ENCODE measurements at regions not wholly inside any gene's neighbourhood (a gene's known extent, or its start where the extent isn't known, plus 50 kb on each side); places are given as distances from the start of the nearest gene placed in this dataset.

DNA sequence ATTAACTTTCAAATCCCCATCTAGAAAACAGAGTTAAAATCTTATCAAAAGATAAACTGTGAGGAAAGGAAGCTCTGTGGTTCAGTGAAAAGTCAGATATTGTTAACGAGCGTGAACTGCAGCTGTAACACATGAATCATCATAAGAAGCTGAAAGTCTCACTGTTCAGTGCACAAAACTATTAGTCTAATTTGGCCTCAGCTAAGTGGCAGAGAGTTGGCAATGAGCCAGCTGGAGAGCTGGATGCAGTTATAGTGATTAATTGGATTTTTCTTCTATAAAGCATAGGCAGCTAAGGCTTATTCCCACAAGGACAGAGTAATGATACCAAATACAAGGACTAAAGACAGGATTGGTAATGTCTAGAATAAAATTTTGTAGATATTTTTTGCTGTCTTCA, 101.1 kb upstream of the ABCB5 start:
- CTCF ChIA-PET (ENCODE audit: partially characterized antibody), result no interaction called here
- DNase-seq (ENCODE audit: low read depth in 1 of 2, low spot score in 2 of 2), result no peak
- TF ChIP-seq NRF1 (IDR thresholded peaks at IDR 0.05; ENCODE audit: low read depth, low read length) (no peak), GTF2F1 (IDR thresholded peaks at IDR 0.05; ENCODE audit: borderline replicate concordance, low read depth, low read length) (no peak), FOSL1 (IDR thresholded peaks at IDR 0.05; ENCODE audit: insufficient read depth, low read depth, low read length) (no peak), MAFK (IDR thresholded peaks at IDR 0.05; ENCODE audit: low read depth, low read length) (no peak), RNF2 (IDR thresholded peaks at IDR 0.05; ENCODE audit: borderline replicate concordance, low read depth, low read length, missing control alignments, poor library complexity, severe bottlenecking) (no peak), SP2 (IDR thresholded peaks at IDR 0.05; ENCODE audit: low read length) (no peak), CREB1 (IDR thresholded peaks at IDR 0.05) (no peak), CTBP2 (IDR thresholded peaks at IDR 0.05; ENCODE audit: borderline replicate concordance, insufficient read depth, insufficient read length, low read length) (no peak), SRF (IDR thresholded peaks at IDR 0.05; ENCODE audit: low read depth, low read length) (no peak), TEAD4 (IDR thresholded peaks at IDR 0.05; ENCODE audit: low read depth, low read length) (no peak), PHF8 (conservative IDR thresholded peaks at IDR 0.05; ENCODE audit: low read depth, low read length) (no peak), TCF12 (IDR thresholded peaks at IDR 0.05; ENCODE audit: low read depth, low read length) (no peak), ASH2L (IDR thresholded peaks at IDR 0.05; ENCODE audit: low read length) (no peak), KDM4A (IDR thresholded peaks at IDR 0.05; ENCODE audit: low read depth, low read length, severe bottlenecking) (no peak)
- TF ChIP-seq, protein P1, sequence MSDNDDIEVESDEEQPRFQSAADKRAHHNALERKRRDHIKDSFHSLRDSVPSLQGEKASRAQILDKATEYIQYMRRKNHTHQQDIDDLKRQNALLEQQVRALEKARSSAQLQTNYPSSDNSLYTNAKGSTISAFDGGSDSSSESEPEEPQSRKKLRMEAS (IDR thresholded peaks at IDR 0.05), result no peak

More for the DNA sequence above, 101.1 kb upstream of the ABCB5 start:
- Histone ChIP-seq H3K79me2 (ENCODE audit: control insufficient read depth in 1 of 2, insufficient read depth in 2 of 2, low read length in 2 of 2) (no peaks in the 10 kb centered on the region), H3K27ac (ENCODE audit: low read depth, low read length) (no peak overlapping the region), H4K91ac (replicated peaks; ENCODE audit: insufficient read length, low read length) (no peak overlapping the region), H3K56ac (replicated peaks; ENCODE audit: insufficient read length, low read depth, low read length) (no peak overlapping the region), H3K4me1 (replicated peaks in 1 of 4; ENCODE audit: control insufficient read depth in 3 of 4, insufficient read depth in 4 of 4, low read length in 3 of 4) (no peaks in the 10 kb centered on the region), H3K4me2 (ENCODE audit: insufficient read depth in 1 of 2, low read depth in 2 of 2, low read length in 2 of 2) (no peak overlapping the region), H3K4me3 (ENCODE audit: extremely low read depth in 1 of 4, insufficient read depth in 2 of 4, low read depth in 3 of 4, low read length in 4 of 4) (no peak overlapping the region), H3K23me2 (ENCODE audit: low read depth, low read length) (no peaks in the 10 kb centered on the region), H3K36me3 (ENCODE audit: control insufficient read depth in 2 of 4, insufficient read depth in 4 of 4, low read length in 3 of 4) (no peaks in the 10 kb centered on the region), H3K9me3 (ENCODE audit: insufficient read depth in 2 of 2, low read depth in 1 of 2, low read length in 1 of 2) (no peaks in the 10 kb centered on the region), H3K18ac (ENCODE audit: extremely low read depth, low read length) (no peak overlapping the region), H4K20me1 (replicated peaks in 1 of 2; ENCODE audit: control insufficient read depth in 1 of 2, insufficient read depth in 2 of 2, low read length in 2 of 2) (no peaks in the 10 kb centered on the region), H2BK20ac (ENCODE audit: low read length) (no peak overlapping the region), H3K9ac (replicated peaks in 1 of 4; ENCODE audit: extremely low read depth in 1 of 4, low read depth in 3 of 4, low read length in 3 of 4) (no peak overlapping the region), H4K8ac (ENCODE audit: extremely low read depth, insufficient read depth, low read length) (no peak overlapping the region), H2BK12ac (ENCODE audit: low read depth, low read length) (no peak overlapping the region), H3K4ac (replicated peaks; ENCODE audit: insufficient read length, low read depth, low read length) (no peak overlapping the region), H4K5ac (ENCODE audit: insufficient read length, low read depth, low read length) (no peak overlapping the region), H3K14ac (ENCODE audit: insufficient read length) (no peak overlapping the region), H2BK15ac (ENCODE audit: low read length) (no peak overlapping the region), H3K27me3 (replicated peaks in 1 of 4; ENCODE audit: control insufficient read depth in 3 of 4, extremely low read depth in 1 of 4, insufficient read depth in 3 of 4, low read length in 3 of 4) (peaks cover 0 to 1% (median 0%) of the 10 kb centered on the region in 4 experiments; a peak in 1 of 7 replicates), H2BK120ac (replicated peaks; ENCODE audit: low read depth, low read length) (no peak overlapping the region), H3K23ac (ENCODE audit: insufficient read length) (no peak overlapping the region), H3K79me1 (ENCODE audit: low read depth, low read length) (no peaks in the 10 kb centered on the region), H2AFZ (ENCODE audit: low read length) (no peak overlapping the region), H2BK5ac (ENCODE audit: low read depth, low read length) (no peak overlapping the region), H2AK5ac (ENCODE audit: low read depth, low read length) (no peak overlapping the region)
- WGBS, 2 experiments (ENCODE audit: extremely low coverage in 1 of 2, insufficient coverage in 1 of 2, insufficient read length in 1 of 2, insufficient replicate concordance in 2 of 2, low coverage in 1 of 2, low lambda C conversion rate in 2 of 2, missing lambda C conversion rate in 1 of 2), result 100% methylated on average over 2 of the region's 2 CpGs; no CpG with 5 or more reads in 1 of the 2 experiments
- no peak for FAIRE-seq
- POLR2A ChIA-PET (ENCODE audit: partially characterized antibody), result no interaction called here

All from H1 (cell line).